ENCODE measurements at regions not wholly inside any gene's neighbourhood (a gene's known extent, or its start where the extent isn't known, plus 50 kb on each side); places are given as distances from the start of the nearest gene placed in this dataset.

GRCh38 chr2:120673205-120673550 is 62.5 kb upstream of the GLI2 start:
- no peak for DNase-seq (ENCODE audit: low read depth)
- Histone ChIP-seq H3K4me2 (ENCODE audit: low read length) (no peak overlapping the region), H3K36me3 (ENCODE audit: insufficient read depth, low read length) (no peaks in the 10 kb centered on the region), H2AFZ (ENCODE audit: low read depth, low read length) (no peak overlapping the region), H3K9me3 (ENCODE audit: insufficient read depth, low read depth, low read length) (no peaks in the 10 kb centered on the region), H3K27me3 (ENCODE audit: insufficient read depth, low read length) (peaks cover 6% of the 10 kb centered on the region), H3K4me3 (ENCODE audit: insufficient read depth, low read depth, low read length) (no peak overlapping the region), H3K79me2 (ENCODE audit: insufficient read depth, low read length) (no peaks in the 10 kb centered on the region), H3K9ac (ENCODE audit: low read length) (no peak overlapping the region), H4K20me1 (ENCODE audit: insufficient read depth, low read length) (no peaks in the 10 kb centered on the region), H3K27ac (ENCODE audit: low read depth, low read length) (no peak overlapping the region), H3K4me1 (ENCODE audit: insufficient read depth, low read length) (peaks cover 7% of the 10 kb centered on the region)
- Mint-ChIP-seq H3K36me3 (ENCODE audit: low read depth, unreplicated experiment) (no peaks in the 10 kb centered on the region), H3K27me3 (ENCODE audit: low read depth, unreplicated experiment) (peaks cover 60% of the 10 kb centered on the region), H3K27ac (ENCODE audit: unreplicated experiment) (no peak overlapping the region), H3K9me3 (ENCODE audit: unreplicated experiment) (peaks cover 11% of the 10 kb centered on the region), H3K4me3 (ENCODE audit: unreplicated experiment) (no peak overlapping the region), H3K4me1 (ENCODE audit: low read depth, unreplicated experiment) (peaks cover 5% of the 10 kb centered on the region)
- FAIRE-seq: no peak
- no peak for TF ChIP-seq EZH2 (IDR thresholded peaks at IDR 0.05; ENCODE audit: insufficient read depth, low read length)
- TF ChIP-seq, protein P1, sequence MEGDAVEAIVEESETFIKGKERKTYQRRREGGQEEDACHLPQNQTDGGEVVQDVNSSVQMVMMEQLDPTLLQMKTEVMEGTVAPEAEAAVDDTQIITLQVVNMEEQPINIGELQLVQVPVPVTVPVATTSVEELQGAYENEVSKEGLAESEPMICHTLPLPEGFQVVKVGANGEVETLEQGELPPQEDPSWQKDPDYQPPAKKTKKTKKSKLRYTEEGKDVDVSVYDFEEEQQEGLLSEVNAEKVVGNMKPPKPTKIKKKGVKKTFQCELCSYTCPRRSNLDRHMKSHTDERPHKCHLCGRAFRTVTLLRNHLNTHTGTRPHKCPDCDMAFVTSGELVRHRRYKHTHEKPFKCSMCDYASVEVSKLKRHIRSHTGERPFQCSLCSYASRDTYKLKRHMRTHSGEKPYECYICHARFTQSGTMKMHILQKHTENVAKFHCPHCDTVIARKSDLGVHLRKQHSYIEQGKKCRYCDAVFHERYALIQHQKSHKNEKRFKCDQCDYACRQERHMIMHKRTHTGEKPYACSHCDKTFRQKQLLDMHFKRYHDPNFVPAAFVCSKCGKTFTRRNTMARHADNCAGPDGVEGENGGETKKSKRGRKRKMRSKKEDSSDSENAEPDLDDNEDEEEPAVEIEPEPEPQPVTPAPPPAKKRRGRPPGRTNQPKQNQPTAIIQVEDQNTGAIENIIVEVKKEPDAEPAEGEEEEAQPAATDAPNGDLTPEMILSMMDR (IDR thresholded peaks at IDR 0.05; ENCODE audit: insufficient read depth, low read depth, low read length): no peak

- Mint-ChIP-seq H3K27ac (ENCODE audit: unreplicated experiment) (no peak overlapping the region), H3K4me1 (ENCODE audit: low read depth, unreplicated experiment) (peaks cover 5% of the 10 kb centered on the region), H3K27me3 (ENCODE audit: low read depth, unreplicated experiment) (peaks cover 59% of the 10 kb centered on the region), H3K36me3 (ENCODE audit: low read depth, unreplicated experiment) (no peaks in the 10 kb centered on the region), H3K4me3 (ENCODE audit: unreplicated experiment) (no peak overlapping the region), H3K9me3 (ENCODE audit: unreplicated experiment) (peaks cover 7% of the 10 kb centered on the region)
- no peaks in the 10 kb centered on the region for H3K79me2 ChIP-seq (ENCODE audit: insufficient read depth, low read length)
- no peak overlapping the region for H3K4me2 ChIP-seq (ENCODE audit: low read length)
- no peaks in the 10 kb centered on the region for H3K36me3 ChIP-seq (ENCODE audit: insufficient read depth, low read length)
- H3K27me3 ChIP-seq (ENCODE audit: insufficient read depth, low read length): peaks cover 6% of the 10 kb centered on the region
- H3K27ac ChIP-seq (ENCODE audit: low read depth, low read length): no peak overlapping the region
- DNase-seq (ENCODE audit: low read depth) (no peak), FAIRE-seq (no peak)
- peaks cover 7% of the 10 kb centered on the region for H3K4me1 ChIP-seq (ENCODE audit: insufficient read depth, low read length)
- TF ChIP-seq, protein P1 (IDR thresholded peaks at IDR 0.05; ENCODE audit: insufficient read depth, low read depth, low read length): no peak
- no peak for TF ChIP-seq EZH2 (IDR thresholded peaks at IDR 0.05; ENCODE audit: insufficient read depth, low read length)
- no peaks in the 10 kb centered on the region for H3K9me3 ChIP-seq (ENCODE audit: insufficient read depth, low read depth, low read length)
- no peak overlapping the region for H3K9ac ChIP-seq (ENCODE audit: low read length)
- H2AFZ ChIP-seq (ENCODE audit: low read depth, low read length): no peak overlapping the region
- no peaks in the 10 kb centered on the region for H4K20me1 ChIP-seq (ENCODE audit: insufficient read depth, low read length)
- H3K4me3 ChIP-seq (ENCODE audit: insufficient read depth, low read depth, low read length): no peak overlapping the region
Observed at GRCh38 chr2:120673571-120674061, 62.1 kb upstream of the GLI2 start.

- no peaks in the 10 kb centered on the region for H3K36me3 ChIP-seq (ENCODE audit: insufficient read depth, low read length)
- no peak overlapping the region for H3K27ac Mint-ChIP-seq (ENCODE audit: unreplicated experiment)
- H3K4me3 ChIP-seq (ENCODE audit: insufficient read depth, low read depth, low read length): no peak overlapping the region
- H3K4me3 Mint-ChIP-seq (ENCODE audit: unreplicated experiment): no peak overlapping the region
- peaks cover under 1% of the 10 kb centered on the region for H3K9me3 Mint-ChIP-seq (ENCODE audit: unreplicated experiment)
- H3K36me3 Mint-ChIP-seq (ENCODE audit: low read depth, unreplicated experiment): no peaks in the 10 kb centered on the region
- H4K20me1 ChIP-seq (ENCODE audit: insufficient read depth, low read length): no peaks in the 10 kb centered on the region
- H3K9me3 ChIP-seq (ENCODE audit: insufficient read depth, low read depth, low read length): no peaks in the 10 kb centered on the region
- no peak for DNase-seq (ENCODE audit: low read depth)
- H3K27me3 ChIP-seq (ENCODE audit: insufficient read depth, low read length): peaks cover 6% of the 10 kb centered on the region
- peaks cover 5% of the 10 kb centered on the region for H3K4me1 Mint-ChIP-seq (ENCODE audit: low read depth, unreplicated experiment)
- no peak for FAIRE-seq
- H3K79me2 ChIP-seq (ENCODE audit: insufficient read depth, low read length): no peaks in the 10 kb centered on the region
- H3K27me3 Mint-ChIP-seq (ENCODE audit: low read depth, unreplicated experiment): peaks cover 59% of the 10 kb centered on the region
- H3K27ac ChIP-seq (ENCODE audit: low read depth, low read length): no peak overlapping the region
- TF ChIP-seq EZH2 (IDR thresholded peaks at IDR 0.05; ENCODE audit: insufficient read depth, low read length): no peak
- TF ChIP-seq, protein P1 (IDR thresholded peaks at IDR 0.05; ENCODE audit: insufficient read depth, low read depth, low read length): no peak
- H3K4me2 ChIP-seq (ENCODE audit: low read length): no peak overlapping the region
- no peak overlapping the region for H3K9ac ChIP-seq (ENCODE audit: low read length)
- peaks cover 5% of the 10 kb centered on the region for H3K4me1 ChIP-seq (ENCODE audit: insufficient read depth, low read length)
- no peak overlapping the region for H2AFZ ChIP-seq (ENCODE audit: low read depth, low read length)
Observed at GRCh38 chr2:120674246-120675170, 61.2 kb upstream of the GLI2 start.

Measured in astrocyte (in vitro differentiated cells and primary cell).